T1000 (cell line): ENCODE measurements at regions not wholly inside any gene's neighbourhood (a gene's known extent, or its start where the extent isn't known, plus 50 kb on each side); places are given as distances from the start of the nearest gene placed in this dataset.
"Not testable (repeated sequence)": the region's sequence is repeated elsewhere in the genome, so short reads cannot be mapped to it uniquely, and the experiment has no call there.

Source experiments
- DNase-seq: peaks from one replicate; lab custom pipeline; 2025; ENCODE audit warnings: mixed read lengths; lab: John Stamatoyannopoulos, UW

- no peak for DNase-seq
These were observed 77.8 kb downstream of the TEX36 start for GRCh38 chr10:125605167-125605566.

- no peak for DNase-seq
These were observed 80.1 kb downstream of the TEX36 start for GRCh38 chr10:125602825-125603224.

- DNase-seq: no peak
These were observed 83.8 kb downstream of the TEX36 start for GRCh38 chr10:125599194-125599593.

GRCh38 chr10:125595911-125596310, 87.1 kb downstream of the TEX36 start:
- no peak for DNase-seq

GRCh38 chr10:125593644-125594043, 89.3 kb downstream of the TEX36 start:
- no peak for DNase-seq

DNA sequence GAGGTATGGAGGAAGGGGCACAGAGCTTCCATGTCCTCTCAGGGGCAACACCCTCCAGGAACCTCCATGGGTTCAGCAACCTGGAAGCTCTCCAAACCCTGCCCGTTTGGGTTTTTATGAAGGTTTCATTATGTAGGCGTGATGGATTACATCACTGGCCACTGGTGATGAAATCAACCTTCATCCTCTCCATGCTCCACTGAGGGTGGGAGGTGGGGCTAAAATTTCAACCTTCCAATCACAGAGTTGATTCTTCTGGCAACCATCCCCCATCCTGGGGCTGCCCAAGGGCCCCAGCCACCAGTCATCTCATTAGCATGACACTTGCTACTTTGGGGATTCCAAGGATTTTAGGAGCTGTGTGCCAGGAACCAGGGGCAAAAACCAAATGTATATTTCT, 90.1 kb downstream of the TEX36 start:
- no peak for DNase-seq

DNA sequence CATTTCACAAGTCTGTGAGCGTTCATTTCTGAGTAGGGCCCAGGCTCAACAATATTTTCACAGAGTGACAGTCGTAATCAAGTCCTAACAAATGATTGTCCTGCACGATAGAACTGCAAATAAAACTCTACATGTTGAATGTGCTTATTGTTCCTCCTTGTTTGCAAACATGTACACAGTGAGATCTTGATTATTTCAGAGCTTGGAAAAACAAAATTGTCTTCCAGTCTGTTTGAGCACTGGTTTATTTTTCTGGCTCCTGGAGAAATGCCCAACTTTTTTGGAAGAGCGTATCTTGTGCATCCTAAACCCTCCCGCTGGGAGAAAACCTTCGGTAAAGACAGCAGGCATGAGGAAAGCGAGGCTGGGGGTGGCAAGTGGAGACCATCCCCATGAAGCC, 91.1 kb downstream of the TEX36 start:
- no peak for DNase-seq

- DNase-seq: not testable (repeated sequence)
These were observed 94.2 kb downstream of the TEX36 start for GRCh38 chr10:125588738-125589137.

GRCh38 chr10:125584954-125585353, 98.0 kb downstream of the TEX36 start:
- no peak for DNase-seq

- DNase-seq: no peak
These were observed 104.2 kb downstream of the TEX36 start for GRCh38 chr10:125578658-125579315.

- DNase-seq: no peak
These were observed 107.1 kb downstream of the TEX36 start for GRCh38 chr10:125575843-125576242.

GRCh38 chr10:125568156-125568555, 114.8 kb downstream of the TEX36 start:
- DNase-seq: no peak

- no peak for DNase-seq
These were observed 115.4 kb downstream of the TEX36 start for GRCh38 chr10:125567529-125567928.

GRCh38 chr10:125565046-125565445, 117.9 kb downstream of the TEX36 start:
- DNase-seq: no peak

- no peak for DNase-seq
These were observed 118.4 kb downstream of the TEX36 start for GRCh38 chr10:125564570-125564969.

DNA sequence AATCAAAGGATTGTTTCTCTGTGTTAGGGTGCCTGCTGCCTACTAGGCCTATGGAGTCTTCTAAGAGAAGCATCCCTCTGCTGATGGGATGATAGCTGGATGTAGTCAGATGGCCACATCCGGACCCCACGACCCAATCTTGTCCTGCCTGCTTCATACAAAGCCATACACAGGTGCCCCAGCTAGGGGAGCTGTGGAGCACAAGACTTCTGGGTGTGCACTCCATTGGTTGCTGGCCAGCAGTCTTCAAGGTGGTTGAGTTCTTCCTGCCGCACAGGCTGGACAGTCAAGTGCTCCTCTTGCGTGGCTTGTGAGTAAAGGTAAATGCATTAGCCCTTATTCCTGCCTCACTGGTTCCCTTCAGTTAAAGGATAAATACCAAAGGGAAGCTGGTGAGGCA, 120.2 kb downstream of the TEX36 start:
- no peak for DNase-seq

GRCh38 chr10:125560947-125561346, 122.0 kb downstream of the TEX36 start:
- DNase-seq: no peak

DNA sequence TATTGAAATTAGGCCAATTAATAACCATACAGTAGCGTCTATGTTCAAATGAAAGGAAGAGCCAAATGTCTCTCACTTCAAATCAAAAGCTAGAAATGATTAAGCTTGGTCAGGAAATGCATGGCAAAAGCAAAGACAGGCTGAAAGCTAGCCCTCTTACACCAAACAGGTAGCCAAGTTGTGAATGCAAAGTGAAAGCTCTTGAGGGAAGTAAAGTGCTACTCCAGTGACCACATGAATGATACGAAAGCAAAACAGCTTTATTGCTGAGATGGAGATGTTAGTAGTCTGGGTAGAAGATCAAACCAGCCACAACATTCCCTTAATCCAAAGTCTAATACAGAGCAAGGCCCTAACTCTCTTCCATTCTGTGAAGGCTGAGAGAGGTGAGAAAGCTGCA, 123.8 kb downstream of the TEX36 start:
- DNase-seq: no peak

- no peak for DNase-seq
These were observed 125.0 kb downstream of the TEX36 start for GRCh38 chr10:125557801-125558505.

DNA sequence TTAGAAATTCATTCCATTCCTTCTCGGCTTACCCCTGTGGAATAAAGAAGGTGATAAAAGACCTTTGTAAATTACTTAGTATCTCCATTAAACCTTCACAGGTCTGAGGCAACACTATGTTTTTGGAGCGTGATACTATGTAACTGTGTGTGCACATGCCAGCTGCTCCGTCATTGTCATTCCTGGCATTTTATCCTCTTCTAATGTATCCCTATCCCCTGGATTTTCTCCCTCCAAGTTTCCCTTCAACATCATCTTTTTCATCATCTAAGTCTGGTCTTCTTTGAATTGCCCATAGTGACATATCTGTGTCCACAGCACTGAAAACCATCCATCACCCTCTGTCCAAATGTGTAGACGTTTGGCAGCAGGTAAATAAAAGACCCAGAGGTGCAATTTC, 125.7 kb downstream of the TEX36 start:
- DNase-seq: no peak

DNA sequence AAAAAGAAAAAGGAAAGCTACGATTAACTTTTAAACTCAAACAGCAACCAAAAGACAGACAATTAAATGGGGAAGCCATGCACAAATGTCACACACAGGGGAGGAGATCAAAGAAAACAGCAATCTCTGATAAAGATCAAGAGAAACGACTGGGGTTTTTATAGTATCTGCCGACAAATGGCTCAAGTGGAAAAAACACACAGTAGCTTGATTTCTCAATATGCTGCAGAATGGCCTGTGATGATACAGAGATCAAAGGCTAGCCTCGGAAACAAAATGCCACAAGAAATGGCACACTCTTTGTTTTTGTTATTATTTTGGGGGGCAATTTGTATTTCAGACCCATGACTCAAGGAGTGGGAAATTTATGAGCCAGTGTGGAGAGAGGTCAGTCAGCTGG, 126.1 kb downstream of the TEX36 start:
- DNase-seq: no peak

DNA sequence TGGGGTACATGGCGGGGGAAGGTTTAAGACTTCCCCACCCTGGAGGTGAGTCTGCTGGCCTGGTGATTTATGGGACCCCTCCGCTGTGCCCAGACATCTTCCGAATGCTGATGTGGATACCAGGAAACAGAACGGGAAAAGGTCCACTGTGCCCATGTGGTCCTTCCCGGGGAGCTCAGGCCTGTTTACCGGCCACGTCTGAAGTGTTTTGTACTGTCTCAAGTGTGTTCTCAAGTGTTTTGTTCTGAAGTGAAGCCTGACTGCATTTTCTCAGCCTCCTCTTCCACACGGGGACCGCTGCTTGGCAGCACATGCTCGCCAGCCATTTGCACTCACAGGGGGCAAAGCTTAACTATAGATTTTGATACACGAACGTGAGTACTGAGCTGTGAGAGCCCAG, 127.2 kb downstream of the TEX36 start:
- DNase-seq: no peak

- DNase-seq: no peak
These were observed 127.7 kb downstream of the TEX36 start for GRCh38 chr10:125555267-125555666.

DNA sequence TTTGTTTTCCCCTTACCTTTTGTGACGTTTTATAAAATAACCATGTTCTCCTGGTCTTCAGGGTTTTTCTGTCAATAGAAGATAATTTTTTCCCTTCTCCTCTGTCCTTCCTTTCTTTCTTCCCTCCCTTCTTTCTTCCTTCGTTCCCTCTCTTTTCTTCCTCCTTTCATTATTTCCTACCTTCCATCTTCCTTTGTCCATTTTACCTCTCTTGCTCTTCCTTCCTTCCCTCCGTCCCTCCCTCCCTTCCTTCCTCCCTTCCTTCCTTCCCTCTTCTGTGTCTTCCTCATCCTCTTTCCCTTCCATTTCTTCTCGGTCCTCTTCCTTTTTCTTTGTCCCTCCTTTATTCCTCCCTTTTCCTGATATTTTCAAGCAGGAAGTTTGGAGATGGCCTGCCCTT, 128.2 kb downstream of the TEX36 start:
- no peak for DNase-seq
